Naive B cell (primary cell): ENCODE measurements at regions not wholly inside any gene's neighbourhood (a gene's known extent, or its start where the extent isn't known, plus 50 kb on each side); places are given as distances from the start of the nearest gene placed in this dataset.

Source experiments
- ATAC-seq, 2 donors: fragments of 150-1000 bp; cut with Tn5 transposase; 2 replicates each; pipeline ENCODE4 v1.10.0; 2021; ENCODE audit warnings: low read depth in 2 of 2, mild to moderate bottlenecking in 2 of 2, moderate library complexity in 2 of 2
- DNase-seq: peaks from one replicate; pipeline ENCODE4 v3.0.0; 2022
- H3K27ac Mint-ChIP-seq, 6 donors: one replicate each; pipeline ENCODE4 v1.8.0; 2020 to 2022; ENCODE audit warnings: mild to moderate bottlenecking in 6 of 6, mixed read lengths in 6 of 6, moderate library complexity in 5 of 6, inconsistent platforms in 2 of 6
- H3K27me3 Mint-ChIP-seq, 3 donors: one replicate each; pipeline ENCODE4 v1.8.0; 2021 to 2022; ENCODE audit warnings: mixed read lengths in 3 of 3, mild to moderate bottlenecking in 1 of 3
- H3K36me3 Mint-ChIP-seq, 2 donors: one replicate each; pipeline ENCODE4 v1.8.0; 2020 to 2022; ENCODE audit warnings: mixed read lengths in 2 of 2, inconsistent platforms in 1 of 2, mild to moderate bottlenecking in 1 of 2
- H3K4me1 Mint-ChIP-seq, 3 donors: one replicate each; pipeline ENCODE4 v1.8.0; 2020 to 2022; ENCODE audit warnings: mixed read lengths in 3 of 3, inconsistent platforms in 1 of 3, mild to moderate bottlenecking in 1 of 3, moderate library complexity in 1 of 3
- H3K4me3 Mint-ChIP-seq, 8 donors: one replicate each; pipeline ENCODE4 v1.8.0; 2020 to 2022; ENCODE audit warnings: mild to moderate bottlenecking in 8 of 8, mixed read lengths in 8 of 8, moderate library complexity in 8 of 8, inconsistent platforms in 2 of 8
- H3K9me3 Mint-ChIP-seq, 7 donors: one replicate each; pipeline ENCODE4 v1.8.0; 2020 to 2022; ENCODE audit warnings: mixed read lengths in 7 of 7, mild to moderate bottlenecking in 5 of 7, inconsistent platforms in 2 of 7, moderate library complexity in 1 of 7

GRCh38 chr1:239044829-239045228 lies 341.5 kb upstream of the CHRM3 start:
- peaks cover 0 to 9% (median 2%) of the 10 kb centered on the region in 7 donors for H3K9me3 Mint-ChIP-seq
- DNase-seq = no peak
- no peaks in the 10 kb centered on the region for H3K36me3 Mint-ChIP-seq
- no peaks in the 10 kb centered on the region for H3K4me1 Mint-ChIP-seq
- H3K27ac Mint-ChIP-seq = no peak overlapping the region
- no peak overlapping the region for H3K4me3 Mint-ChIP-seq
- no peaks in the 10 kb centered on the region for H3K27me3 Mint-ChIP-seq
- no peak for ATAC-seq

- Mint-ChIP-seq H3K4me1 (no peaks in the 10 kb centered on the region), H3K4me3 (no peak overlapping the region), H3K27ac (no peak overlapping the region), H3K36me3 (no peaks in the 10 kb centered on the region), H3K27me3 (no peaks in the 10 kb centered on the region), H3K9me3 (peaks cover 0 to 10% (median 5%) of the 10 kb centered on the region in 7 donors)
- DNase-seq = no peak
- ATAC-seq = no peak
Observed at GRCh38 chr1:239040523-239040922, 345.8 kb upstream of the CHRM3 start.

GRCh38 chr1:239031310-239031709 lies 355.1 kb upstream of the CHRM3 start:
- Mint-ChIP-seq H3K27me3 (no peaks in the 10 kb centered on the region), H3K4me3 (no peak overlapping the region), H3K36me3 (no peaks in the 10 kb centered on the region), H3K27ac (no peak overlapping the region), H3K4me1 (no peaks in the 10 kb centered on the region), H3K9me3 (peaks cover 0 to 9% (median 1%) of the 10 kb centered on the region in 7 donors)
- no peak for ATAC-seq
- no peak for DNase-seq

- Mint-ChIP-seq H3K27ac (no peak overlapping the region), H3K4me1 (no peaks in the 10 kb centered on the region), H3K9me3 (peaks cover 0 to 7% (median 2%) of the 10 kb centered on the region in 7 donors), H3K36me3 (no peaks in the 10 kb centered on the region), H3K4me3 (no peak overlapping the region), H3K27me3 (no peaks in the 10 kb centered on the region)
- no peak for DNase-seq
- ATAC-seq = no peak
Observed at GRCh38 chr1:239025997-239026694, 360.2 kb upstream of the CHRM3 start.

- Mint-ChIP-seq H3K36me3 (no peaks in the 10 kb centered on the region), H3K4me3 (no peak overlapping the region), H3K27ac (no peak overlapping the region), H3K9me3 (peaks cover 0 to 7% (median 0%) of the 10 kb centered on the region in 7 donors), H3K27me3 (no peaks in the 10 kb centered on the region), H3K4me1 (no peaks in the 10 kb centered on the region)
- no peak for ATAC-seq
- DNase-seq = no peak
Observed at GRCh38 chr1:239025223-239025622, 361.1 kb upstream of the CHRM3 start.

- H3K27me3 Mint-ChIP-seq = no peaks in the 10 kb centered on the region
- H3K9me3 Mint-ChIP-seq = peaks cover 0 to 6% (median 0%) of the 10 kb centered on the region in 7 donors
- no peaks in the 10 kb centered on the region for H3K4me1 Mint-ChIP-seq
- no peak for DNase-seq
- no peak overlapping the region for H3K4me3 Mint-ChIP-seq
- no peaks in the 10 kb centered on the region for H3K36me3 Mint-ChIP-seq
- ATAC-seq = no peak
- H3K27ac Mint-ChIP-seq = no peak overlapping the region
Observed at GRCh38 chr1:239023732-239024360, 362.5 kb upstream of the CHRM3 start.

GRCh38 chr1:239016337-239016736 lies 370.0 kb upstream of the CHRM3 start:
- Mint-ChIP-seq H3K4me3 (no peak overlapping the region), H3K27ac (no peak overlapping the region), H3K9me3 (peaks cover 0 to 8% (median 4%) of the 10 kb centered on the region in 7 donors), H3K4me1 (no peaks in the 10 kb centered on the region), H3K36me3 (no peaks in the 10 kb centered on the region), H3K27me3 (no peaks in the 10 kb centered on the region)
- ATAC-seq (no peak), DNase-seq (no peak)

GRCh38 chr1:239011382-239011781 lies 375.0 kb upstream of the CHRM3 start:
- DNase-seq (no peak), ATAC-seq (no peak)
- Mint-ChIP-seq H3K4me1 (no peaks in the 10 kb centered on the region), H3K9me3 (peaks cover 0 to 9% (median 0%) of the 10 kb centered on the region in 7 donors), H3K27me3 (no peaks in the 10 kb centered on the region), H3K36me3 (no peaks in the 10 kb centered on the region), H3K27ac (no peak overlapping the region), H3K4me3 (no peak overlapping the region)

GRCh38 chr1:239008568-239008967 lies 377.8 kb upstream of the CHRM3 start:
- Mint-ChIP-seq H3K9me3 (peaks cover 0 to 8% (median 3%) of the 10 kb centered on the region in 7 donors), H3K36me3 (no peaks in the 10 kb centered on the region), H3K4me3 (no peak overlapping the region), H3K27me3 (no peaks in the 10 kb centered on the region), H3K4me1 (no peaks in the 10 kb centered on the region), H3K27ac (no peak overlapping the region)
- no peak for ATAC-seq
- DNase-seq = no peak

GRCh38 chr1:239006276-239006675 lies 380.1 kb upstream of the CHRM3 start:
- Mint-ChIP-seq H3K4me3 (no peak overlapping the region), H3K27ac (no peak overlapping the region), H3K27me3 (no peaks in the 10 kb centered on the region), H3K36me3 (no peaks in the 10 kb centered on the region), H3K4me1 (no peaks in the 10 kb centered on the region), H3K9me3 (peaks cover 0 to 5% (median 0%) of the 10 kb centered on the region in 7 donors)
- no peak for ATAC-seq
- no peak for DNase-seq

- H3K27ac Mint-ChIP-seq = no peak overlapping the region
- H3K27me3 Mint-ChIP-seq = no peaks in the 10 kb centered on the region
- H3K4me1 Mint-ChIP-seq = no peaks in the 10 kb centered on the region
- ATAC-seq (no peak), DNase-seq (no peak)
- no peak overlapping the region for H3K4me3 Mint-ChIP-seq
- H3K9me3 Mint-ChIP-seq = peaks cover 0 to 5% (median 0%) of the 10 kb centered on the region in 7 donors
- H3K36me3 Mint-ChIP-seq = no peaks in the 10 kb centered on the region
Observed at GRCh38 chr1:238999944-239000343, 386.4 kb upstream of the CHRM3 start.

GRCh38 chr1:238998577-238998976 lies 387.8 kb upstream of the CHRM3 start:
- DNase-seq (no peak), ATAC-seq (no peak)
- Mint-ChIP-seq H3K27ac (no peak overlapping the region), H3K4me1 (no peaks in the 10 kb centered on the region), H3K36me3 (no peaks in the 10 kb centered on the region), H3K27me3 (no peaks in the 10 kb centered on the region), H3K4me3 (no peak overlapping the region), H3K9me3 (peaks cover 0 to 5% (median 0%) of the 10 kb centered on the region in 7 donors)

GRCh38 chr1:238991765-238992495 lies 394.4 kb upstream of the CHRM3 start:
- no peaks in the 10 kb centered on the region for H3K4me1 Mint-ChIP-seq

GRCh38 chr1:238985312-238985711 lies 401.1 kb upstream of the CHRM3 start:
- H3K9me3 Mint-ChIP-seq = peaks cover 0 to 11% (median 2%) of the 10 kb centered on the region in 7 donors
- H3K27ac Mint-ChIP-seq = no peak overlapping the region
- no peak for ATAC-seq

More at GRCh38 chr1:238991765-238992495, 394.4 kb upstream of the CHRM3 start:
- Mint-ChIP-seq H3K9me3 (peaks cover 0 to 11% (median 0%) of the 10 kb centered on the region in 7 donors), H3K4me3 (no peak overlapping the region), H3K27me3 (no peaks in the 10 kb centered on the region), H3K27ac (no peak overlapping the region), H3K36me3 (no peaks in the 10 kb centered on the region)
- DNase-seq = no peak
- no peak for ATAC-seq

More at GRCh38 chr1:238985312-238985711, 401.1 kb upstream of the CHRM3 start:
- H3K27me3 Mint-ChIP-seq = no peaks in the 10 kb centered on the region
- H3K4me1 Mint-ChIP-seq = no peaks in the 10 kb centered on the region
- DNase-seq = no peak
- no peak overlapping the region for H3K4me3 Mint-ChIP-seq
- H3K36me3 Mint-ChIP-seq = no peaks in the 10 kb centered on the region
